ENCODE measurements at regions not wholly inside any gene's neighbourhood (a gene's known extent, or its start where the extent isn't known, plus 50 kb on each side); places are given as distances from the start of the nearest gene placed in this dataset.
"Not testable (repeated sequence)": the region's sequence is repeated elsewhere in the genome, so short reads cannot be mapped to it uniquely, and the experiment has no call there.

DNA sequence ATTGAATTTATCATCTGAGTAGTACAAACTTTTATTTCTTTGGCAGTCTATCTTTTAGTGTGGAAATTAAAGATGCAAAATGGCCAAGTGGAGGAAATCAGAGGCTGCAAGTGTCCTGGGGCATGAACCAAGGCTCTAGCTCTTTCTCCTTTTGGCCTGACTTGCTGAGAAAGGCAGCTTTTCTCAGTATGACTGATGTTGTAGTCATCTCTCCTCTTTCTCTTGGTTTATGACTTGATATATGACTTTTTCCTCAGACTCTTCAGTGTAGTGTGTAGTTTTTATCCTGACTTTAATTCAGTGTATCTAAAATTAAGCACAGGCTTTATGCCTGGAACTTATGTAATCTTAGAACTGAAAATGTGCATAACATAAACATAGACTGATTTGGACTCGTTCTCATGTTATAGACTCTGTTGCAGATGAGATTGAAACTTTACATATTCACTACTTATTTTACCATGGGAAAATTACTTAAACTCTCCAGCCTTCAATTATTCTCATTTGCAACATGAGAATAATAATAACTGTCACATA is 65.7 kb downstream of the SLITRK5 start:
- no peak for DNase-seq (ENCODE audit: low read depth)

DNA sequence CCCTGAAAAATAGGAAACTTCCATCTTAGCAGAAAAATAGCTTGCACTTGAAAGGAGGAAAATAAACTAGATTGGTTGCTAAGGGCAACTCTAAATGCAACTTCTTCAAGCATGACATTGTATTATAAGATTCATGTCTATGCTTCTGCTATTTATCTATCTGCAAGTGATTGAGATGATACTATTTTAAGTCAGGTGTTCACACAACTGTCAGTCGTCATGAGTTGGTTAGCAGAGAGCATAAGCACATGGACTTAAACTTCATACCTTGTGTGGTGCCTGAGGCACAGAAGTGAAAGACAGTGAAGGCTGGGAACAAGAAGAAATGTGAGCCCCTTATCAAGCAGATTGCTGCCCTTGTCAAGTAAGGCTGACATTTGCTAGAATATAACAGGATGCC is 82.9 kb downstream of the SLITRK5 start:
- DNase-seq (ENCODE audit: low read depth): no peak

DNA sequence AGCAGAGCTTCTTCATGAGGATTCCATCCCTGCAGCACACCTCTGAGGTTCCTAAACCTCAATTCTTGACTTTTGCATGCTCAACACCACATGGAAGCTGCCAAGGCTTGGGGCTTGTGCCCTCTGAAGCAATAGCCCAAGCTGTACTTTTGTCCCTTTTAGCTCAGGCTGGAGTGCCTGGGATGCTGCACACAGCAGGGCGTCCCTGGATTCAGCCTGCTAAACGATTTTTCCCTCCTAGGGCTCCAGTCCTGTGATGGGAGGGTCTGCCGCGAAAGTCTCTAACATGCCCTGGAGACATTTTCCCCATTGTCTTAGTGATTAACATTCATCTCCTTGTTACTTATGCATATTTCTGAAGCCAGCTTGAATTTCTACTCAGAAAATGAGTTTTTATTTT is 98.3 kb downstream of the SLITRK5 start:
- no peak for DNase-seq (ENCODE audit: low read depth)

DNA sequence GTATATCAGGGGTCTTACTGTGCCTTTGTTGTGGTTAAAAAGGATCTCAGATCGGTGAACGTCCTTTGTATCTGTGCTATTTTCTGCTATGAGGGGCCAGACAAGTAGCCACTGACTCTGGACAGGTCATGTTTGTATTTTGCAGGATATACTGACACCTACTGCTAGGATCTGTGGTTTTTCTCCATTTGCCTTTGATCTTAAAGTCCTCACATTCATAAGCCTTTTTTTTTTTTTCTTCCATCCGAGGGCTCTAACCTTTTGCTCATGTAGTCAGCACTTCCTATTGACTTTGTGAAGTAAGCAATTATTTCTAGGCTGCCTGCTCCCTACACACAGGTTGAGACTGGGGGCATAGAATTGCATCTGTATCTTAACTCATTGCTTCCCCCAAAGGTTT is 106.2 kb downstream of the SLITRK5 start:
- peak; percentile 15 for DNase-seq (ENCODE audit: low read depth)

DNA sequence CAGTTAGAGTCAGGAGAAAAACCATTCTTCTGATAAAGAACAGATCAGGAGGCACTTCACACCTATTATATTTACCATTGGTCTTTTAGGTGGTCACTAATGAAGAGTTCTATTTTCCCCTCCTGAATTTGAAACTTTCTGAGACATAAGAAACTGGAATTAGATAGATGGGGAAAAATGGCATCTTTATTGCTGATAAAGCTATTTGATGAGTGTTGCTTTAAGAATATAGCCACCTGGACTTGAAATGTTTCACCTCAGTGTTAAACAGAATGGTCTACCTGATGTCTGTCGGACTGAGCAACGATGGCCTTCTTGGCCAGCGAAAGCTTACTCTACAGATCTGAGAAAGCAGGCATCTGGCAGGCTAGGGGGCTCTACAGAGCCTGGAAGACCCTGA is 107.0 kb downstream of the SLITRK5 start:
- DNase-seq (ENCODE audit: low read depth): no peak

DNA sequence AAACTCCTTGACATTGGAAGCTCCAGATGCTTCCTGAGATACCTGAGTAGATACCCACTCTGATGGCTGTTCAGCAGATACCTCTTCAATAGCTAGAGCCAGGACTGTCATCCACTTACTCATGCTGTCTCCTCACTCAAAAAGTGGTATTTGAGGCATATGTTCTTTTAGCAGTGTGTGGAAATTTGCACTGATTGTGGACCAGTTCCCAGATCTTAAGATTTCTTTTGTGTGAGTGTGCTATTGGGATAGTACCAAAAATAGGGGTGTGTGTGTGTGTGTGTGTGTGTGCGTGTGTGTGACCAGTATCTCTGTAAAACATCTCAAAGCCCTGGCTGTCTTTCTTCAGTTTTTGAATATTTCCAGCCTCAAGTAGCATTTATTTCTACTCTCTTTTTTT is 108.3 kb downstream of the SLITRK5 start:
- DNase-seq (ENCODE audit: low read depth): peak; percentile 68

DNA sequence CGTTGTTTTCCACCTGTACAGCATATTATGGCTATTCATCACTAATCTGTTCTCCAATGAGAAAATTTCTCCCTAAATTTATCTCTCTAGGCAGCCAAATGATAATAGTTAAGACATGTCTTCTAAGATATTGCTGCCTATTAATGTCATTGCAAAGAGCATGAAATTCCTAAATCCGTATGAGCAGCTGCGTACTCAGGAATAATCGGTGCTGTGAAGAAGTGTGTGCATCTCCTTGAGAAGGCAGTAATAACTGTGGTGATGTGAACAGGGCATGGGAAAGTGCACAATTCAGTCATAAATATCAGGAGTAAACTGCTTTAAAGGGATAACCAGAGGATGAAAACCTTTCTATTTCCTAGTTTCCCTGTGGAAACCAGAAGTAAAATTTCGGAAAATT is 112.2 kb downstream of the SLITRK5 start:
- no peak for DNase-seq (ENCODE audit: low read depth)

DNA sequence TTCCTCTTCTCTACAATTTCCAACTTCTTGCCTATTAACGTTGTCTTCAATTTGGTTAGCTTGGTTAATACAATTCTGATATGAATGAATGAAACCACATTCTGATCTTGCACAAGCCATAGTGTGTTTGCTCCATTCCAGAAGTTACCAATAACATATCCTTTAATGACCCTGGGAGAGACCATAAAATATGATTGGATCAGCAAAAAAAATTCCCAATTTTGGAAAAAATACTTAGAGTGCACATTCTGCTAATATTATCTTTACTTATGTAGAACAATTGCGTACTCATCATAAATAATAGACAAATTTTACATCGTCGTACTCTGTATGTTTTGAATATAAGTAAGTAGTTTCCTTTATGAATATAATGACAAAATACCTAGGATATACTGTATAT is 117.2 kb downstream of the SLITRK5 start:
- DNase-seq (ENCODE audit: low read depth): no peak

DNA sequence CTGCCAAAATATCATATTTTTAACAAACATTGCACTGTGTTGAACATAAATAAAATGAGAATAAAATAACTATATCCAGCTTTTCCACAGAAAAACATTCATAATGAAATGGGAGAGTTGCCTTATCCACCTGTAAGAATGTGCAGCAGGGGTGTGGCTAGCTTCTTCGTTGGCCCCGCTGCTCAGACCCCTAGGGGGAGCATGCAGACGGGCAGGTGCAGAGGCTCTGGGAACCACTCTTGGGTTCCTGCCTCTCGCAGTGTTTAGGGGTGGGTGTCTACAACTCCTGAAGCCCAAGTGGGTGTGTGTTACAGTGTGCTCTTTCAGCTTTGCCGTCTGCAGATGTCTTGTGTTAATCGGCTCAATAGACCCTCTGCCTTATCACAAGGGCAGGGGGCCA is 121.7 kb downstream of the SLITRK5 start:
- DNase-seq (ENCODE audit: low read depth): no peak

DNA sequence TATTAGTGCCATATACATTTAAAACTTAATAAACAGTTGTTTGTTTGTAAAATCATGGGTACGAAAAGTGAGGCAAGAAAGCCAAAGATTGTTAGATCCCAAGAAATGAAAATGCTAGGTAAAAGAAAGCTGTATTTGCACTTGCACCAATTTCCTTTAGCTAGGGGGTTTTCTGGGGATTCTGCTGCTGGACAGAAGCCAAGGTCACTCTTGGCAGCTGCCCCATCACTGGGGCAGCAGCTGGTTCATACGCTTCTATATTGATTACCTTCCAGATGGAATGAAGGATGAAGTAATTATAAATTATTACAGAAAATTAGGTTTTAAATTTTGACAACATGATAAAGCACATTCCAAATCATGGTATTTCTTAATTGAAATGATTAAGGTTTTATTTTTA is 127.4 kb downstream of the SLITRK5 start:
- no peak for DNase-seq (ENCODE audit: low read depth)

DNA sequence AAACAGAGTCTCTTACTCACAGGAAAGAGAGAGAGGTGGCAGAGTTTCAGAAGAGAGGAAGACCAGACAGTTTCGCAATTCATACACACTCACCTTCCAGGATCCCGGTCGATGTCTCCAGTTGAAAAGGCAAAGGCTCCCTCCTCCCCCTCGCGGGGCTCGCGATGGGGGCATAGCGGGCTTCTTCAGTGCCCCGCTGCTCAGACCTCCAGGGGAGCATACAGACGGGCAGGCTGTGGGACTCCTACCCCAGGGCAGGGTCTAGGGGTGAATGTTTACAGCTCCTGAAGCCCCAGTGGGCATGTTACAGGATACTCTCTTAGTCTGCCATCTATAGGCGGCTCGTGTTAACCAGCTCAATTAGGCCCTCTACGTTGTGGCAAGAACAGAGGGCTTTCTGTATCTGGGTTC is 139.2 kb downstream of the SLITRK5 start:
- no peak for DNase-seq (ENCODE audit: low read depth)

DNA sequence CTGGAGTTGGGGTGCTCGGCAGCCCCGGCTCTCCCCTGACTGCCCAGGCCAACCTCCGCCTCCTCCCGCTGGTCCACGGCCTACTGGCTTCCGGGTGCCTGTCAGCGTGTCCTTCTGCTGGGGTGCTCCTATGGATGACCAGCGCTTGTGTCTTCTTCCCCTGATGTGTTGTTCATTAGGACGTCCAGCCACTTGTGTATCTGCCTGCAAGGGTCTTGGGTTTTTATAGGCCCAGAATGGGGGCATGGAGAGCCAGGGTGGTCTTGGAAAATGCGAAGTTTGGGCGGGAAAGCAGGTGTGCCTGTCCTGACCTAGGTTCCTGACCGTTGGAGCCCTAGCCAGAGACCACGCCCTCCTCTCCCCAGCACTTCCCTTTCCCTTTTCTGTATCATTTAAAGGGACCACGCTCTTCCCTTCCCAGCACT is 139.8 kb downstream of the SLITRK5 start:
- DNase-seq (ENCODE audit: low read depth): no peak

DNA sequence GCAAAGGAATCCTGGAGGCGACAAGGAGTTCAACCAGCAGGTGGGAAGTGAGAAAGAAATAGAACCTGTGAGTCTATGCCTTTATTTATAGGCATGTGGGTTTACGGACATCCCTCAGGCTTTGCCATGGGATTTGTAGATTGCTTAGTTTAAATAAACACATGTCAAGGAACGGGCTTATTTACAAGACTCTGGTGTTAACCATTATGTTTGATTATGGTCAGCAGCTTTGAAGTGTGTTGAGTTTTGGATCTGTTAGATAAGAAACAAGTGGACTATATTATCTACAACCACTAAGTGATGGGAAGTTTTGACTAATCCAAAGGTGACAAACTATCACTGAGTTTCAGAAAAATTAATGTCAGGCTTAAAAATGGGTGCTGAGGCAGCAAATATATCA is 143.2 kb downstream of the SLITRK5 start:
- DNase-seq (ENCODE audit: low read depth): no peak

DNA sequence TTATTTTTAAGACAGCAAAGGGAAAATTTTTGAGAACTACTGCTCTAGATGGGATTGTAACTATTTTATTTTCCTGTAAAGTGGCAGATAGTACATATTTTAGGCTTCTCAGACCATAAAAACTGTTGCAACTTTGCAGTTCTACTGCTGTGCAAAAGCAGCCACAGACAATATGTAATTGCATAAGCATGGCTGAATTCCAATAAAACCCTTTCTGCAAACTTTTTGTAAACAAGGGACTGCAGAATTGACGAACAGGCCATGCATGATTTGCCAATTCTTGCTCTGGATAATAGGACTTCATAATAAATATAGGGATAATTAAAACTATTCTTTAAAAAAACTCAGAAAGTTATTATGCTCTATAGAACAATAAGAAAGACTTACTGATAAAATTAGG is 149.1 kb downstream of the SLITRK5 start:
- DNase-seq (ENCODE audit: low read depth): peak; percentile 65

DNA sequence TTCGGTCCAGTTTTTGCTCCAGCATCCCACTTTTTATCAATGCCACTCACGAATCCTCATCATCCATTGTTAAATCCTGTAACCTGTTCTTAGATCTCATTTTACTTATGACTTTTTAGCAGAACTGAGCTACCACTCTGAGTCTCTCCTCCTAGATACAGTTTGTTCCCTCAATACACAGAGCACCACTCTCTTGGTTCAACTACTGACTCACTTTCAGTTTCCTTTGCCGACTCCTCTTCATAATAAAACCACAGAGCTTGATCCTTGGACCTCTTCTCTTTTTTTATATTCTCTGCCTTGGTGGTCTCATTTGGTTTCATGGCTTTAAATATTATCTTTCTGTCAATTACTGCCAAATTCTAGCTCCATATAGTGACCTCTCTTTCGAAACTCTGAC is 150.3 kb downstream of the SLITRK5 start:
- DNase-seq (ENCODE audit: low read depth): no peak

DNA sequence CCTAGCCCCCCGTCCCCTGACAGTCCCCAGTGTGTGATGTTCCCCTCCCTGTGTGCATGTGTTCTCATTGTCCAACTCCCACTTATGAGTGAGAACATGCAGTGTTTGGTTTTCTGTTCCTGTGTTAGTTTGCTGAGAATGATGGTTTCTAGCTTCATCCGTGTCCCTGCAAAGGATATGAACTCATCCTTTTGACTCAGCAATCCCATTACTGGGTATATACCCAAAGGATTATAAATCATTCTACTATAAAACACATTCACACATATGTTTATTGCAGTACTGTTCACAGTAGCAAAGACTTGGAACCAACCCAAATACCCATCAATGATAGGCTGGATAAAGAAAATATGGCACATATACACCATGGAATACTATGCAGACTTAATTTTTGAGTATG is 155.1 kb downstream of the SLITRK5 start:
- DNase-seq (ENCODE audit: low read depth): not testable (repeated sequence)

DNA sequence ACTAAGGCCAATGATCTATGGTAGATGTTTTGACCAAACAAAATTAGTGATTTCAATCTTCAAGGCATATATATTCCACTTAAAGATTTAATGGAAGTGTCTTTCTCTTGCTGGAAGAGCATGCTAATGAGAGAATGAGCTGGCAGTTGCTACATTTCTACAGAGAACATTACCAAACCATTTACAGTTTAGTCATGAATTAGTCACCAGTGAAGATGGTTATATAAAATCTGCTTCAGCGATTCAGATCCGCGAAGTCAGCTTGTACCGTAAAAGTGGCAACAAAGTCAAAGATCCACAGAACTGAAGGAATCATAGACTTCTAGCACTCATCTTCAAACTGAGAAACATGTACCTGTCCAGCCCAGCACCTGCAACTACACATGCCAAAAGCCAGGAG is 156.3 kb downstream of the SLITRK5 start:
- peak; percentile 19 for DNase-seq (ENCODE audit: low read depth)

DNA sequence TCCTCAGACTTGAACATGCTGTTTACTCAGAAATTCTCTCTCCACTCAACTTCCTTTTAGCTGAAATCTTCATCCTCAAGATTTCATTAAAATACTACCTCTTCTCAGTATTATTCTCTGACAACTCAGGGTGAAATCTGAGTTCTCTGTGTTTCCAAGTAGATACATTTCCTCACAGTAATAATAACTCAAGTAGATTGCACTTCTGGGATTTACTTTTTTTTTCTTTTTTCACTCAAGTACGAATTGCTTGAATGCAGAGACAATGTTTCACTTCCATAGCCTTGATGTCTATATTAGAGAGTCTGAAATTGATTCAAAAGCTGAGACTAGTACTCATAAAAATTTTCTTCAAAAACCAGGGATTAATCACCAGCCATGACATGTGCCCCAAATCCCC is 166.4 kb downstream of the SLITRK5 start:
- no peak for DNase-seq (ENCODE audit: low read depth)

DNA sequence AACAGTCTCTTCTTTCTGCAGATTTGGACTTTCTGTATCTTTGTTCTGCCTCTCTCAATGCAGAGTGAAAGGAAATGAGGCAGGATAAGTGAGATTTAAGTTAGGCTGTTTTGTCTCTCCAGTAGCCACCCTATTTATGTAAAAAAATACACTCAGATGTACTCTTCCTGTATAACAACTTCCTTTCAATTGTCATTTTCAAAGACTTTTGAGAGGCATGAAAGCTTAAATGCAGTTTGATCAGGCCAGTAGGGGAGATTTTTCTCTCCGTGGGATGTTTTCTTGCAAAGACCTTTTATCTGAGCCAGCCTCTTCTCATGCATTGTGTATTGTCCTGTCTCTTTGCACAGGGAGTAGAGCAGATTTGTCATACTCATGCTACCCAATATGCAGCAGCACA is 166.8 kb downstream of the SLITRK5 start:
- no peak for DNase-seq (ENCODE audit: low read depth)

DNA sequence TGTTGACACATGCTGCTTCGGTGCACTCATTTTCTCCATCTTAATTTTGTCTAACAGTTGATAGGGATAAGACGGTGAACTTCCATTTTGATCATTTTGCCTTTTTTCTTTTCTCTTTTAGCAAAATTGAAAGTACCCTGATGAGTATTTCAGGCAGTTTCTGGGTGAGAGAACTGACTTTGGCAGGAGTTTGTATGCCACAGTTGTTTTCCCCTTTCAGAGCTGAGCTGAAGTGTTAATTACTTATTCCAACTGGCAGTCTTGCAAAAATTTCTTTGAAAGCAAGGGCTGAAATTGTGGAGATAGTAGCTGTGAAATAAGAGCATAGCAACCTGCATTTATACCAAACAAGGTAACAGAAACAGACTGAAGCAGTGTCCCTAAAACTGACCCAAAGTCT is 180.2 kb downstream of the SLITRK5 start:
- no peak for DNase-seq (ENCODE audit: low read depth)

DNA sequence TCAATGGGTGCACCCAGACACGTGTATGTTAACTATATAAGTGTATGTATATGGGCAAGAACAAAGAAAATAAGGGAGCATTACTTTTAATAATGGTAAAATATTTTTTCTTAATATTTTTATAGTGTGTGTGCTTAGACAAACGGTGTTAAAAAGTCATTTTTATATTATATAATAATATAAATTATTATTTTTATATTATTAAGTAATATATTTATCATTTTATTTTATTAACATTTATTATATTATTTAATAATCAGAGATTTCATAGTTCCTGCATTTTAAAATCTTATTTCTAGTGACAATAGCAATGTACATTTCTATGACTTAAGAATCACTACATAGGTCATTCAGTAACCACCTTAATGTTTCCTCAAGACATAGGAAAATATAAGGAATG is 184.4 kb downstream of the SLITRK5 start:
- no peak for DNase-seq (ENCODE audit: low read depth)

DNA sequence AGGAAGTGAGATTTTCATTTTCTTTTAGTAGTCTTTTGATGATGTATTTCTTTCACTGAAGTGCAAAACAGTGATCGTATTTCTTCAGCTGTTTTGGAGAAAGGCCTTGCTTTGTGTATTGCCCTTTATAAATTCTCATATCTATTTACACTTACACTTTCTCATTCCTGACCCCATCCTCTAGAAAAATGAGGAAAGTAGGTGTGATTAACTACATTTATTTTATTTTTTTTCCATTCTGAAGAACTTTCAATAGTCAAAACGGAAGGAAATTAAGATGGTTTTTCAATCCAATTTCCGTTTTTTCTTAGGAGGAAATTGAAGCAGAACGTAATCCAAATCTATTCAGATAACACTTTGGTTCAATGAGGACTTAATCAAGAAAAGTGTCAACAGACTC is 188.1 kb downstream of the SLITRK5 start:
- DNase-seq (ENCODE audit: low read depth): no peak

DNA sequence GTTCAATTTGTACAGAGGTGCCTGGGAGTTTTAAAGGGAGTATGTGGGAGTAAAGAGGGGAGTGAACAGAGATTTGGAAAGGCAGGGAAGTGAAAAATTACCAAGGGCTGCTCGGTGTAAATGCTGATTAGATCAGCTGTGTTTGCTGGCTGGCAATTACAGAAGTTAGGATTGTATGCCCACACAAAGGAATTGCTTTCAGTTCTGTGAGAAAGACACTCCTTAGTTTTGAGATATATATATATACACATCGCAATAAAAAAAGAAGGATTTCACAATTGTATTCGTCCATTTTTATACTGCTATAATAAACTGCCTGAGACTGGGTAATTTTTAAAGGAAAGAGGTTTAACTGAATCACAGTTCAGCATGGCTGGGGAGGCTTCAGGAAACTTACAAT is 196.3 kb downstream of the SLITRK5 start:
- DNase-seq (ENCODE audit: low read depth): no peak

DNA sequence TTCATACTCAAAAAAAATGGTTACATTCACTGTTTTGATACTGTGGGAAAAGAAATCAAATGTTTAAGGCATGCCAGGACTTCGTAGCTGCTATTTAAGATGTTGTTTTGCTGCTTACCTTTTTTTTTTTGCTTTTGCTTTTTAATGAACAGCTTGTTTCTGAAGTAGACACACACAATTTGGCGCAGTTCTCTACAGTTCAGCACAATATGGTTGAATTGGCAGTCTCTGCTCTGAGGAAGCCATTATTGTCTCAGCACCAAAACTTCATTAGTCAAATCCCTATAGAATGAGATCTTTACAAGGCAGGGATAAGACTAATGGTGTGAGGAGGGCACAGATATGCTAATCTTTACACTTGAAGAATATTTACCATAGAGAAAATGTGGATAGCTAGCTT is 197.6 kb downstream of the SLITRK5 start:
- DNase-seq (ENCODE audit: low read depth): no peak

DNA sequence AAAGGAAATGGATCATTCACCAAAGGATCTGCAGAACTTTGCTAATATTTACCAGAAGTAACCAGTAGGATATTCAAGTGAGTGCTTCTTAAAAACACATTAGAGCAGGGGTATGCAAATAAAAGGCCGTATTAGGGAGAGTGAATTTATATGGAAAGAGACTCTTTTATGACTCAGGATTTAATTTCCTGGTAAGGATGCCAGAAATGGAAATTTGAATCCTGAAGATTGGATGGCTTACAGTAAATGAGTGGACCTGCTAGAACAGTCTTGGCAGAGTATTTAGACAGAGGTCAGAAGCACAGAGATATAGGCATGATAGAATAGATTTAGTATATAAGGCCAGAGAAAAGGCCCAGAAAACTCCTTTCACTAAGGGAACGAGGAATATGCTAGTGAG is 201.6 kb downstream of the SLITRK5 start:
- DNase-seq (ENCODE audit: low read depth): peak; percentile 4
